Cardiac septum (tissue), 1 donor: ENCODE measurements at regions not wholly inside any gene's neighbourhood (a gene's known extent, or its start where the extent isn't known, plus 50 kb on each side); places are given as distances from the start of the nearest gene placed in this dataset. TPM values are rescaled to one million over a fixed set of nuclear protein-coding genes. Genes with fewer than 3 reads are reported as not detected.

ENCODE experiments used
- microRNA-seq: library from miRNA; unstranded; fragments of <30 nt; microRNA quantifications from one replicate; pipeline ENCODE4 v1.2.0, GENCODE V29; 2020
- donor health status: DM: no; HTN: no; CAD: no.

Small RNA genes lying in the stretch of these regions (microRNA-seq; reads per million reads assigned to microRNA genes)
- gene MIR4477B = not detected
